ENCODE measurements at regions not wholly inside any gene's neighbourhood (a gene's known extent, or its start where the extent isn't known, plus 50 kb on each side); places are given as distances from the start of the nearest gene placed in this dataset.

DNA sequence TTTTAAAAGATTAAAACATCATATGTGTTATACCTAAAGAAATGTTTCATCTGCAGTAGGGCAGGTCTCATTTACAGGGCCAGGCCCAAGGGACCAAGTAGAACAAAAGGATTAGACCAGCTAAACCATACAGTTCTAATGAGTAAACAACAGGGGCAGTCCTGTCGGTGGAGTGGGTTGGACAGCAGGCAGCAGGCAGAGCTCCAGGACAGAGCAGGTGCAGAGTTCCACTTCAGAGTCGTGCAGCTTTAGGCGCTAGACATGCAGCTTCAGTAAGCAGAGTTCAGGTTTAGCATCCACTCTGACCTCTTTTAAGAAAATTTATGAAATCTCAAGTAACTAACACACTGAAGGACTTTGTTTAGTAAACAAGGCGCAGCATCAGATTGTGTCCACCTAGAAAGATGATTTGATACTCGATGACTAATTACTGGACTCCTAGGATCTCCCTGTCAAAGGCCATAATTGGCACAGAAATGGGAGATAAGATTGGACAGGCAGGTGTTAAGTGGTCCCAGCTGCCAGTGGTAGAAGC is 487.7 kb upstream of the INTU start:
- ATAC-seq = no peak
- Mint-ChIP-seq H3K4me1 (peaks cover 4% of the 10 kb centered on the region; the same call in 1 of the 2 replicates), H3K4me3 (no peak overlapping the region), H3K9me3 (no peaks in the 10 kb centered on the region), H3K27me3 (ENCODE audit: low read depth) (no peaks in the 10 kb centered on the region), H3K27ac (no peak overlapping the region), H3K36me3 (no peaks in the 10 kb centered on the region)
- no peak for DNase-seq (ENCODE audit: low spot score)
- TF ChIP-seq, protein P1, sequence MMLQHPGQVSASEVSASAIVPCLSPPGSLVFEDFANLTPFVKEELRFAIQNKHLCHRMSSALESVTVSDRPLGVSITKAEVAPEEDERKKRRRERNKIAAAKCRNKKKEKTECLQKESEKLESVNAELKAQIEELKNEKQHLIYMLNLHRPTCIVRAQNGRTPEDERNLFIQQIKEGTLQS (CRISPR knock-in tag; conservative IDR thresholded peaks at IDR 0.05) = no peak
- no peak for TF ChIP-seq FOXP4 (CRISPR knock-in tag; IDR thresholded peaks at IDR 0.05)
- TF ChIP-seq, protein P2, sequence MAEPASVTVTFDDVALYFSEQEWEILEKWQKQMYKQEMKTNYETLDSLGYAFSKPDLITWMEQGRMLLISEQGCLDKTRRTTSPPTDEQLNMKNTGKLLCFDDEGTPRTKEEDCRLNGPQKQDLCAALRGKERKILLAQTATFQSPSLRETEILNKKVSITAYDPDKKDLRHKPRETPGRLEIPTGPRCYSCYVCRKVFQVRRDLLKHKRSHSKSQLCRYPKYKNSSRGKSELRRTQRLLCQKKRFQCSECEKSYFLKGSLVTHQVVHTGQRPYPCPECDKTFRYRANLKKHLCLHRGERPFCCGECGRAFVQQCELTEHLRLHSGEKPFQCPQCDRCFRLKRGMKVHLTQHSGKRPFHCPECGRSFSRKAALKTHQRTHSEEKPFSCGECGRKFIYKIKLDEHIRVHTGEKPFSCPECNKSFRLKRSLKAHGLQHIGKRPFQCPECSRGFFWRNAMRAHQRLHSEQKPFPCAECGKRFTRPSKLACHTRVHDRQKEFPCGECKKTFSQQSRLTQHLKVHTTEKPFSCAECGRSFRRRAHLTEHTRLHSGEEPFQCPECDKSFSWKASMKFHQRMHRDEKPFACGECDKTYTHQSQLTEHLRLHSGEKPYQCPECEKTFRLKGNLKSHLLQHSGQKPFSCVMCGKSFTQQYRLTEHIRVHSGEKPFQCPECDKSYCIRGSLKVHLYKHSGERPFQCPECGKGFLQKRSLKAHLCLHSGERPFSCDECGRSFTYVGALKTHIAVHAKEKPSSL (CRISPR knock-in tag; conservative IDR thresholded peaks at IDR 0.05) = no peak
- CTCF ChIA-PET = no interaction called here
- POLR2A ChIA-PET = no interaction called here

DNA sequence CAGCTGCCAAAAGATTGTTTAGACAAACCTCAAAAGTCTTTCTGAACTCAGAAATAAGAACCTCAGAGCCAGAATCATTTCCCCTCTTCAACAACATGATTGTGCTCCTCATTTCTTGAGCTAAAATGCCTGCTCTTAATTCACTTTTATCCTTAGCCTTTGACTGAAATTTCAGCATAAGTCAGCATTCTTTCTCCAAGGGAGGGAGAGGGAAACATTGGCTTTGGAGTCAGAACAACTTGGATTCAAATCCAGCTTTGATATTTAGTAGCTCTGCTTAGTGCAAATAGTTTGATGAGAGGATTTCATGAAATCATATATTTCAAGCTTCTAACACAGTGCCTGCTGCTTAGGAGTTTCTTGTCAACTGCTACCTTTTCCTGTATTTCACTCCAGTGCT is 484.6 kb upstream of the INTU start:
- no peaks in the 10 kb centered on the region for H3K4me1 Mint-ChIP-seq
- no peaks in the 10 kb centered on the region for H3K36me3 Mint-ChIP-seq
- ATAC-seq (no peak), DNase-seq (ENCODE audit: low spot score) (no peak)
- no peaks in the 10 kb centered on the region for H3K27me3 Mint-ChIP-seq (ENCODE audit: low read depth)
- H3K9me3 Mint-ChIP-seq = no peaks in the 10 kb centered on the region
- POLR2A ChIA-PET = no interaction called here
- CTCF ChIA-PET = no interaction called here
- no peak overlapping the region for H3K4me3 Mint-ChIP-seq
- H3K27ac Mint-ChIP-seq = no peak overlapping the region
- TF ChIP-seq NFYB (CRISPR knock-in tag; conservative IDR thresholded peaks at IDR 0.05; ENCODE audit: low read depth) (no peak), FOXK1 (CRISPR knock-in tag; IDR thresholded peaks at IDR 0.05) (no peak), ZNF232 (CRISPR knock-in tag; IDR thresholded peaks at IDR 0.05) (no peak), ZNF219 (CRISPR knock-in tag; IDR thresholded peaks at IDR 0.05; ENCODE audit: borderline replicate concordance) (no peak), ZBTB21 (CRISPR knock-in tag; IDR thresholded peaks at IDR 0.05; ENCODE audit: borderline replicate concordance) (no peak), ZNF416 (CRISPR knock-in tag; IDR thresholded peaks at IDR 0.05) (no peak), IRF1 (CRISPR knock-in tag; IDR thresholded peaks at IDR 0.05) (no peak), ZNF512 (CRISPR knock-in tag; IDR thresholded peaks at IDR 0.05; ENCODE audit: borderline replicate concordance) (no peak), ZNF138 (CRISPR knock-in tag; conservative IDR thresholded peaks at IDR 0.05) (no peak), ARID4B (CRISPR knock-in tag; IDR thresholded peaks at IDR 0.05; ENCODE audit: borderline replicate concordance) (no peak), ETV6 (CRISPR knock-in tag; IDR thresholded peaks at IDR 0.05) (no peak), CREM (CRISPR knock-in tag; IDR thresholded peaks at IDR 0.05) (no peak), RELA (CRISPR knock-in tag; IDR thresholded peaks at IDR 0.05; ENCODE audit: borderline replicate concordance) (no peak)
- TF ChIP-seq, protein P3, sequence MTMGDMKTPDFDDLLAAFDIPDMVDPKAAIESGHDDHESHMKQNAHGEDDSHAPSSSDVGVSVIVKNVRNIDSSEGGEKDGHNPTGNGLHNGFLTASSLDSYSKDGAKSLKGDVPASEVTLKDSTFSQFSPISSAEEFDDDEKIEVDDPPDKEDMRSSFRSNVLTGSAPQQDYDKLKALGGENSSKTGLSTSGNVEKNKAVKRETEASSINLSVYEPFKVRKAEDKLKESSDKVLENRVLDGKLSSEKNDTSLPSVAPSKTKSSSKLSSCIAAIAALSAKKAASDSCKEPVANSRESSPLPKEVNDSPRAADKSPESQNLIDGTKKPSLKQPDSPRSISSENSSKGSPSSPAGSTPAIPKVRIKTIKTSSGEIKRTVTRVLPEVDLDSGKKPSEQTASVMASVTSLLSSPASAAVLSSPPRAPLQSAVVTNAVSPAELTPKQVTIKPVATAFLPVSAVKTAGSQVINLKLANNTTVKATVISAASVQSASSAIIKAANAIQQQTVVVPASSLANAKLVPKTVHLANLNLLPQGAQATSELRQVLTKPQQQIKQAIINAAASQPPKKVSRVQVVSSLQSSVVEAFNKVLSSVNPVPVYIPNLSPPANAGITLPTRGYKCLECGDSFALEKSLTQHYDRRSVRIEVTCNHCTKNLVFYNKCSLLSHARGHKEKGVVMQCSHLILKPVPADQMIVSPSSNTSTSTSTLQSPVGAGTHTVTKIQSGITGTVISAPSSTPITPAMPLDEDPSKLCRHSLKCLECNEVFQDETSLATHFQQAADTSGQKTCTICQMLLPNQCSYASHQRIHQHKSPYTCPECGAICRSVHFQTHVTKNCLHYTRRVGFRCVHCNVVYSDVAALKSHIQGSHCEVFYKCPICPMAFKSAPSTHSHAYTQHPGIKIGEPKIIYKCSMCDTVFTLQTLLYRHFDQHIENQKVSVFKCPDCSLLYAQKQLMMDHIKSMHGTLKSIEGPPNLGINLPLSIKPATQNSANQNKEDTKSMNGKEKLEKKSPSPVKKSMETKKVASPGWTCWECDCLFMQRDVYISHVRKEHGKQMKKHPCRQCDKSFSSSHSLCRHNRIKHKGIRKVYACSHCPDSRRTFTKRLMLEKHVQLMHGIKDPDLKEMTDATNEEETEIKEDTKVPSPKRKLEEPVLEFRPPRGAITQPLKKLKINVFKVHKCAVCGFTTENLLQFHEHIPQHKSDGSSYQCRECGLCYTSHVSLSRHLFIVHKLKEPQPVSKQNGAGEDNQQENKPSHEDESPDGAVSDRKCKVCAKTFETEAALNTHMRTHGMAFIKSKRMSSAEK (CRISPR knock-in tag; IDR thresholded peaks at IDR 0.05; ENCODE audit: borderline replicate concordance) = no peak
- TF ChIP-seq, protein P4, sequence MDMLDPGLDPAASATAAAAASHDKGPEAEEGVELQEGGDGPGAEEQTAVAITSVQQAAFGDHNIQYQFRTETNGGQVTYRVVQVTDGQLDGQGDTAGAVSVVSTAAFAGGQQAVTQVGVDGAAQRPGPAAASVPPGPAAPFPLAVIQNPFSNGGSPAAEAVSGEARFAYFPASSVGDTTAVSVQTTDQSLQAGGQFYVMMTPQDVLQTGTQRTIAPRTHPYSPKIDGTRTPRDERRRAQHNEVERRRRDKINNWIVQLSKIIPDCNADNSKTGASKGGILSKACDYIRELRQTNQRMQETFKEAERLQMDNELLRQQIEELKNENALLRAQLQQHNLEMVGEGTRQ (CRISPR knock-in tag; IDR thresholded peaks at IDR 0.05) = no peak
